GM12873 (cell line): ENCODE measurements at regions not wholly inside any gene's neighbourhood (a gene's known extent, or its start where the extent isn't known, plus 50 kb on each side); places are given as distances from the start of the nearest gene placed in this dataset.

Source experiments
- TF ChIP-seq, protein P1 (sequence below): IDR thresholded peaks from 2 replicates; pipeline ENCODE4 v1.5.1; 2012; ENCODE audit warnings: low read depth, mild to moderate bottlenecking, moderate library complexity, low read length, control low read depth; ENCODE audit not compliant: insufficient read depth; ENCODE audit errors: missing control alignments

DNA sequence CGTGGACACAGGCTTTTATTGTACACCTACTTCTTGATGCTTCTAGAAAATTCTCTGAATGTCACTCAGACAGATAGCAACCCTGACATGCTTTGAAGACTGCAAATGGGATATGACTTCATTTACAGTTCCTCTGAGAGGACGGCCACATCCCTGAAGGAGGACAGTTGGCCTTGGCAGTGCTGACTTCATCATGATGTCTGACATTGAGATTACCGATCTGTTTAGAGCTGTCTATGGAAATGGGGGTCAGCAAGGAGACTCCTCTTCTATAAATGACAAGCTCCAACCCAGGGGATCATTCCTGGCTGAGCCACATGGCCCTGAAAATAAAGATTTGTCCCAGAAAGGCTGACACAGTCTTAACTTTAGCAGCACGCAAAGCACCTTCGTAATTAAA, 75.8 kb downstream of the NUDT12 start:
- TF ChIP-seq, protein P1, sequence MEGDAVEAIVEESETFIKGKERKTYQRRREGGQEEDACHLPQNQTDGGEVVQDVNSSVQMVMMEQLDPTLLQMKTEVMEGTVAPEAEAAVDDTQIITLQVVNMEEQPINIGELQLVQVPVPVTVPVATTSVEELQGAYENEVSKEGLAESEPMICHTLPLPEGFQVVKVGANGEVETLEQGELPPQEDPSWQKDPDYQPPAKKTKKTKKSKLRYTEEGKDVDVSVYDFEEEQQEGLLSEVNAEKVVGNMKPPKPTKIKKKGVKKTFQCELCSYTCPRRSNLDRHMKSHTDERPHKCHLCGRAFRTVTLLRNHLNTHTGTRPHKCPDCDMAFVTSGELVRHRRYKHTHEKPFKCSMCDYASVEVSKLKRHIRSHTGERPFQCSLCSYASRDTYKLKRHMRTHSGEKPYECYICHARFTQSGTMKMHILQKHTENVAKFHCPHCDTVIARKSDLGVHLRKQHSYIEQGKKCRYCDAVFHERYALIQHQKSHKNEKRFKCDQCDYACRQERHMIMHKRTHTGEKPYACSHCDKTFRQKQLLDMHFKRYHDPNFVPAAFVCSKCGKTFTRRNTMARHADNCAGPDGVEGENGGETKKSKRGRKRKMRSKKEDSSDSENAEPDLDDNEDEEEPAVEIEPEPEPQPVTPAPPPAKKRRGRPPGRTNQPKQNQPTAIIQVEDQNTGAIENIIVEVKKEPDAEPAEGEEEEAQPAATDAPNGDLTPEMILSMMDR: no peak

- TF ChIP-seq, protein P1: no peak
Observed at GRCh38 chr5:103480246-103480645, 82.3 kb downstream of the NUDT12 start.

- TF ChIP-seq, protein P1: no peak
Observed at GRCh38 chr5:103477678-103478077, 84.9 kb downstream of the NUDT12 start.

DNA sequence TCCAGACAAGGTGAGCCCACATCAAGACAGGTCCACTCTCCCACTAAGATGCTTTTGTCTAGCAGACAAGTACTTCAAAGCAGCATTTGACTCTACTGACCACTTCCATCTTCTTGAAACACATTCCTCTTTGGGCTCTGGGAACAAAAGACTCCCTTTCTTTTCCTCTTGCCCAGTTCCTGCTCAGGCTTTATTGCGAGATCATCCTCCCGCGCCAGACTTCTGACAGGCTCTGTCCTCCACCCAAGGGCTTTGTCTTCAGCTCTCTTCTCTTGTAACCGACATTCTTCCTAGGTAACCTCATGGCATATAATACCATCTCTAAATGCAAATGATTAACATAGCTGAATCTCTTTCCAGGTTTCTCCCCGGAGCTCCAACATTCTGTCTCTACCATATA, 85.8 kb downstream of the NUDT12 start:
- TF ChIP-seq, protein P1: no peak

DNA sequence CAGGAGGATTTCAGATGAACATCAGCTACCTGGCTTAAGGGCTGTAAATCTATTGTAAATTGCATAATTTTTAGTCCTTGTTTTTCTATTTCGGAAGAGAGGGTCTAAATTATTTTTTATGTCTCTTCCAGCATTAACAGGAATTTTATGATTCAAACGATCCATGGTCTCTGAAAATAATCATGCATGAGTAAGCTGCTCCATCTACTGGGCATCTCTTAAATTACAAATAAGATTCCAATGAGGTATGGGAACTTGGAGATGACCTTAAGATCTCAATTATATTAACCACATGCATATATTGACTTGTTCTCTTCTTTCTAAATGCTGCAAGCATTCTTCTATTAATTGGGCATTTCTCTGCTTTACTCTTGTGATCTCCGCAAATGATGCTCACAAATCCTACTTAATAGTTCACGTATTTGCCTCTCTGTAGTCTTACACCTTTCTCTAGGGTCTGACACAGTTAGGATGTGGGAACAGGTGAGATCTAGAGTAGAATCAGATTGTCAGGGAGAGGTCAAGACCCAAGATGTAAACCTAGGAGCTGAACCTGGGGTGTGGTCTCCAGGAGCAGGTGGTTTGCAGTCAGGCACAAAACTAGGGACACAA, 86.9 kb downstream of the NUDT12 start:
- TF ChIP-seq, protein P1: peak; percentile 46

DNA sequence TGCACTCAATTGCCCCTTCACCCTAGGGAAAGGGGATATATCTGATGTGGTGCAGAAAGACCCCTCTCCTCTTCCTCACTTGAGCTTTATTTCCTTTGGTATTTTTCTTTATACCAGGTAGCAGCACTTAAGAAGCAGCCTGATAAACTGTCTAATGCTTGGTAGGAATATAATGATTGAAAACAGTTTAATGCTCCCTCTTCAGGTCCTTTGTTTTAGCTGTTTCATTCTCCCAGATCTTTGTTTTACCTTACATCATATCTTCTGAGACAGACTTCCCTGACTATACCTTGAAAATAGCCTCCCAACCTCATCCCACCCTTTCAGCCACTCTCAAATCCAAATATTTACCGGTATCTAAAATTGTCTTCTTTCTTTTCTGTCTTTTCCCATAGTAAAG, 87.9 kb downstream of the NUDT12 start:
- TF ChIP-seq, protein P1: no peak

- TF ChIP-seq, protein P1: no peak
Observed at GRCh38 chr5:103473725-103474124, 88.9 kb downstream of the NUDT12 start.
